Kidney (tissue), 13 donors: ENCODE measurements at regions not wholly inside any gene's neighbourhood (a gene's known extent, or its start where the extent isn't known, plus 50 kb on each side); places are given as distances from the start of the nearest gene placed in this dataset.

Experiments used
- DNase-seq, 5 donors: peaks; one replicate each; pipeline ENCODE4 v3.0.0-alpha.2; 2013 to 2020
- FAIRE-seq: peaks from 2 replicates; lab custom pipeline; 2012; peaks lifted over from hg19 to GRCh38; lab: Jason Lieb, UNC
- H3K27ac ChIP-seq, 2 donors: one replicate each; pipeline ENCODE4 v1.7.0; 2013; ENCODE audit warnings: low read depth in 2 of 2, low read length in 2 of 2, inconsistent platforms in 1 of 2
- H3K27me3 ChIP-seq: one replicate; pipeline ENCODE4 v1.7.1; 2013; ENCODE audit warnings: low read length, inconsistent platforms; ENCODE audit not compliant: control insufficient read depth, insufficient read depth
- H3K36me3 ChIP-seq, 3 donors: one replicate each; pipeline versions ENCODE4 v1.7.0 to v1.7.1; 2013; ENCODE audit warnings: low read length in 3 of 3, control low read depth in 1 of 3, inconsistent platforms in 1 of 3; ENCODE audit not compliant: insufficient read depth in 3 of 3, control insufficient read depth in 2 of 3
- H3K4me1 ChIP-seq, 3 donors: one replicate each; pipeline versions ENCODE4 v1.7.0 to v1.7.1; 2013; ENCODE audit warnings: low read length in 3 of 3, inconsistent platforms in 1 of 3, low read depth in 1 of 3; ENCODE audit not compliant: control insufficient read depth in 2 of 3, insufficient read depth in 2 of 3
- H3K4me3 ChIP-seq, 3 donors: one replicate each; pipeline versions ENCODE4 v1.7.0 to v1.8.1; 2013; ENCODE audit warnings: low read length in 3 of 3, control low read depth in 1 of 3, inconsistent platforms in 1 of 3
- H3K9ac ChIP-seq, 3 donors: one replicate each; pipeline versions ENCODE4 v1.7.0 to v1.7.1; 2013; ENCODE audit warnings: low read length in 3 of 3, control low read depth in 1 of 3, inconsistent platforms in 1 of 3
- H3K9me3 ChIP-seq, 3 donors: one replicate each; pipeline versions ENCODE4 v1.7.0 to v1.7.1; 2013; ENCODE audit warnings: low read length in 3 of 3, control low read depth in 1 of 3, inconsistent platforms in 1 of 3; ENCODE audit not compliant: control insufficient read depth in 2 of 3, insufficient read depth in 1 of 3
- CTCF ChIP-seq: IDR thresholded peaks from 3 replicates; pipeline ENCODE4 v1.5.1; 2012; ENCODE audit warnings: mild to moderate bottlenecking, moderate library complexity, borderline replicate concordance; ENCODE audit not compliant: insufficient read depth; ENCODE audit errors: extremely low read depth
- intact Hi-C: fragments of 100-400 bp; cut with DNase I; formaldehyde crosslinking; loops from one replicate; pipeline ENCODE4 v1.11.1; 2022
- donor health status: control.
- donor health status: control.
- donor health status: control.
- donor health status: control.
- donor health status: control.
- donor health status: DM: yes; HTN: yes; CAD: no.
- donor health status: Normal renal cell carcinoma (clear cell type).

GRCh38 chr4:124936427-124936826 is 223.9 kb upstream of the ANKRD50 start:
- no peak overlapping the region for H3K27ac ChIP-seq
- H3K4me3 ChIP-seq, result no peak overlapping the region
- no peak overlapping the region for H3K9ac ChIP-seq
- no peaks in the 10 kb centered on the region for H3K27me3 ChIP-seq
- H3K9me3 ChIP-seq, result no peaks in the 10 kb centered on the region
- FAIRE-seq (no peak), DNase-seq (peak in 4 of 5 donors; percentile 38 to 84 (median 70))
- TF ChIP-seq CTCF, result no peak
- intact Hi-C loops, result no loop called here
- no peaks in the 10 kb centered on the region for H3K36me3 ChIP-seq
- H3K4me1 ChIP-seq, result peaks cover 0 to 3% (median 0%) of the 10 kb centered on the region in 3 donors

- Histone ChIP-seq H3K27me3 (no peaks in the 10 kb centered on the region), H3K9ac (no peak overlapping the region), H3K9me3 (no peaks in the 10 kb centered on the region), H3K27ac (no peak overlapping the region), H3K36me3 (no peaks in the 10 kb centered on the region), H3K4me1 (peaks cover 0 to 3% (median 0%) of the 10 kb centered on the region in 3 donors), H3K4me3 (no peak overlapping the region)
- FAIRE-seq (no peak), DNase-seq (no peak)
- intact Hi-C loops, result no loop called here
- TF ChIP-seq CTCF, result no peak
Measured at GRCh38 chr4:124934916-124935315, 222.4 kb upstream of the ANKRD50 start.

- no peak for TF ChIP-seq CTCF
- Histone ChIP-seq H3K27me3 (no peaks in the 10 kb centered on the region), H3K9me3 (no peaks in the 10 kb centered on the region), H3K4me1 (peaks cover 0 to 3% (median 0%) of the 10 kb centered on the region in 3 donors), H3K27ac (no peak overlapping the region), H3K9ac (no peak overlapping the region), H3K4me3 (no peak overlapping the region), H3K36me3 (no peaks in the 10 kb centered on the region)
- DNase-seq (no peak), FAIRE-seq (no peak)
- intact Hi-C loops, result no loop called here
Measured at GRCh38 chr4:124933521-124933920, 221.0 kb upstream of the ANKRD50 start.

- no peak for FAIRE-seq
- Histone ChIP-seq H3K36me3 (no peaks in the 10 kb centered on the region), H3K9me3 (no peaks in the 10 kb centered on the region), H3K27ac (no peak overlapping the region), H3K27me3 (no peaks in the 10 kb centered on the region), H3K4me3 (no peak overlapping the region), H3K4me1 (peaks cover 0 to 3% (median 0%) of the 10 kb centered on the region in 3 donors), H3K9ac (no peak overlapping the region)
- intact Hi-C loops, result no loop called here
- no peak for TF ChIP-seq CTCF
- no peak for DNase-seq
Measured at GRCh38 chr4:124932447-124932846, 219.9 kb upstream of the ANKRD50 start.
